Liver (tissue), 8 donors: ENCODE measurements at regions not wholly inside any gene's neighbourhood (a gene's known extent, or its start where the extent isn't known, plus 50 kb on each side); places are given as distances from the start of the nearest gene placed in this dataset.

Experiments used
- DNase-seq: peaks from one replicate; pipeline ENCODE4 v3.0.0-alpha.2; 2017; ENCODE audit warnings: low spot score
- H3K27ac ChIP-seq, 2 donors: one replicate each; pipeline ENCODE4 v1.7.0; 2013; ENCODE audit warnings: inconsistent platforms in 2 of 2, low read length in 2 of 2, control low read depth in 1 of 2, low read depth in 1 of 2, mild to moderate bottlenecking in 1 of 2
- H3K27me3 ChIP-seq, 4 donors: one replicate each; pipeline versions ENCODE4 v1.6.1 to v1.7.0; 2013; ENCODE audit warnings: low read length in 3 of 4, inconsistent platforms in 1 of 4, mild to moderate bottlenecking in 1 of 4, moderate library complexity in 1 of 4; ENCODE audit not compliant: control insufficient read depth in 4 of 4, insufficient read depth in 4 of 4
- H3K36me3 ChIP-seq, 4 donors: one replicate each; pipeline versions ENCODE4 v1.6.1 to v1.7.0; 2013; ENCODE audit warnings: low read length in 3 of 4, mild to moderate bottlenecking in 3 of 4, low read depth in 1 of 4, moderate library complexity in 1 of 4; ENCODE audit not compliant: control insufficient read depth in 4 of 4, insufficient read depth in 3 of 4
- H3K4me1 ChIP-seq, 4 donors: one replicate each; pipeline versions ENCODE4 v1.6.1 to v1.7.0; 2013; ENCODE audit warnings: low read length in 3 of 4, mild to moderate bottlenecking in 3 of 4, moderate library complexity in 1 of 4; ENCODE audit not compliant: control insufficient read depth in 4 of 4, insufficient read depth in 4 of 4
- H3K4me3 ChIP-seq, 3 donors: one replicate each; pipeline versions ENCODE4 v1.6.1 to v1.7.0; 2013; ENCODE audit warnings: low read length in 3 of 3, control low read depth in 1 of 3, low read depth in 1 of 3, mild to moderate bottlenecking in 1 of 3
- H3K9ac ChIP-seq, 2 donors: one replicate each; pipeline ENCODE4 v1.7.0; 2013; ENCODE audit warnings: low read length in 2 of 2, mild to moderate bottlenecking in 2 of 2, moderate library complexity in 2 of 2, control low read depth in 1 of 2, low read depth in 1 of 2
- H3K9me3 ChIP-seq, 4 donors: one replicate each; pipeline versions ENCODE4 v1.6.1 to v1.7.0; 2013; ENCODE audit warnings: low read length in 3 of 4; ENCODE audit not compliant: control insufficient read depth in 4 of 4
- EGR1 ChIP-seq, 2 donors: IDR thresholded peaks; 2 replicates each; pipeline ENCODE4 v1.6.1; 2016 to 2018; ENCODE audit warnings: antibody characterized with exemption in 2 of 2, low read depth in 2 of 2
- FOXA1 ChIP-seq: IDR thresholded peaks from 2 replicates; pipeline ENCODE4 v1.6.1; 2016; ENCODE audit warnings: antibody characterized with exemption
- FOXA2 ChIP-seq: IDR thresholded peaks from 2 replicates; pipeline ENCODE4 v1.6.1; 2016; ENCODE audit warnings: antibody characterized with exemption
- GABPA ChIP-seq, 2 donors: IDR thresholded peaks in 1 of 2; conservative IDR thresholded peaks in 1 of 2; 2 replicates each; pipeline ENCODE4 v1.6.1; 2016; ENCODE audit warnings: antibody characterized with exemption in 2 of 2, mild to moderate bottlenecking in 1 of 2, moderate library complexity in 1 of 2
- HNF4A ChIP-seq, 2 donors: conservative IDR thresholded peaks; 2 replicates each; pipeline ENCODE4 v1.6.1; 2016; ENCODE audit warnings: antibody characterized with exemption in 2 of 2, mild to moderate bottlenecking in 2 of 2
- HNF4G ChIP-seq: IDR thresholded peaks from 2 replicates; pipeline ENCODE4 v1.6.1; 2016; ENCODE audit warnings: antibody characterized with exemption
- JUND ChIP-seq, 2 donors: IDR thresholded peaks; 2 replicates each; pipeline ENCODE4 v1.6.1; 2016; ENCODE audit warnings: antibody characterized with exemption in 2 of 2
- NR2F2 ChIP-seq: IDR thresholded peaks from 2 replicates; pipeline ENCODE4 v1.6.1; 2016; ENCODE audit warnings: antibody characterized with exemption
- RAD21 ChIP-seq, 2 donors: IDR thresholded peaks; 2 replicates each; pipeline ENCODE4 v1.6.1; 2016; ENCODE audit warnings: antibody characterized with exemption in 2 of 2, mild to moderate bottlenecking in 2 of 2
- REST ChIP-seq: IDR thresholded peaks from 2 replicates; pipeline ENCODE4 v1.6.1; 2016; ENCODE audit warnings: antibody characterized with exemption, mild to moderate bottlenecking
- SP1 ChIP-seq: IDR thresholded peaks from 2 replicates; pipeline ENCODE4 v1.6.1; 2018; ENCODE audit warnings: antibody characterized with exemption, mild to moderate bottlenecking
- TAF1 ChIP-seq: conservative IDR thresholded peaks from 2 replicates; pipeline ENCODE4 v1.6.1; 2016; ENCODE audit warnings: antibody characterized with exemption, mild to moderate bottlenecking
- YY1 ChIP-seq: IDR thresholded peaks from 2 replicates; pipeline ENCODE4 v1.6.1; 2016; ENCODE audit warnings: antibody characterized with exemption, mild to moderate bottlenecking
- ZBTB33 ChIP-seq: IDR thresholded peaks from 2 replicates; pipeline ENCODE4 v1.6.1; 2016; ENCODE audit warnings: antibody characterized with exemption
- WGBS: extraction: QIAGEN DNeasy Blood & Tissue Kit; methylation state at CpG from one replicate; pipeline ENCODE4 v1.1.7; 2013; 5-methylcytosine and 5-hydroxymethylcytosine counted together
- TF ChIP-seq, protein P1 (sequence below): IDR thresholded peaks from 2 replicates; pipeline ENCODE4 v1.6.1; 2016; ENCODE audit warnings: antibody characterized with exemption
- TF ChIP-seq, protein P2 (sequence below): fragments of 150-350 bp; IDR thresholded peaks from 2 replicates; pipeline ENCODE4 v1.5.1; 2017; ENCODE audit warnings: improper control_type of control experiment, low read depth, low read length; ENCODE audit not compliant: missing input control
- donor health status: healthy.
- donor health status: healthy.
- donor health status: healthy.
- donor health status: healthy.
- donor health status: healthy.

- 85% methylated on average over 1 of the region's 1 CpG for WGBS
- TF ChIP-seq HNF4A (conservative IDR thresholded peaks at IDR 0.05) = no peak
- no peak for TF ChIP-seq HNF4G
- no peak for TF ChIP-seq FOXA1
- TF ChIP-seq REST = no peak
- no peak for TF ChIP-seq SP1
- no peak for TF ChIP-seq EGR1 (IDR thresholded peaks at IDR 0.05; ENCODE audit: low read depth in 2 of 2)
- TF ChIP-seq, protein P1, sequence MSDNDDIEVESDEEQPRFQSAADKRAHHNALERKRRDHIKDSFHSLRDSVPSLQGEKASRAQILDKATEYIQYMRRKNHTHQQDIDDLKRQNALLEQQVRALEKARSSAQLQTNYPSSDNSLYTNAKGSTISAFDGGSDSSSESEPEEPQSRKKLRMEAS = no peak
- TF ChIP-seq YY1 = no peak
- no peak for TF ChIP-seq JUND (IDR thresholded peaks at IDR 0.05)
- TF ChIP-seq TAF1 = no peak
- TF ChIP-seq ZBTB33 = no peak
- TF ChIP-seq RAD21 (IDR thresholded peaks at IDR 0.05) = no peak
- TF ChIP-seq FOXA2 = no peak
- TF ChIP-seq, protein P2, sequence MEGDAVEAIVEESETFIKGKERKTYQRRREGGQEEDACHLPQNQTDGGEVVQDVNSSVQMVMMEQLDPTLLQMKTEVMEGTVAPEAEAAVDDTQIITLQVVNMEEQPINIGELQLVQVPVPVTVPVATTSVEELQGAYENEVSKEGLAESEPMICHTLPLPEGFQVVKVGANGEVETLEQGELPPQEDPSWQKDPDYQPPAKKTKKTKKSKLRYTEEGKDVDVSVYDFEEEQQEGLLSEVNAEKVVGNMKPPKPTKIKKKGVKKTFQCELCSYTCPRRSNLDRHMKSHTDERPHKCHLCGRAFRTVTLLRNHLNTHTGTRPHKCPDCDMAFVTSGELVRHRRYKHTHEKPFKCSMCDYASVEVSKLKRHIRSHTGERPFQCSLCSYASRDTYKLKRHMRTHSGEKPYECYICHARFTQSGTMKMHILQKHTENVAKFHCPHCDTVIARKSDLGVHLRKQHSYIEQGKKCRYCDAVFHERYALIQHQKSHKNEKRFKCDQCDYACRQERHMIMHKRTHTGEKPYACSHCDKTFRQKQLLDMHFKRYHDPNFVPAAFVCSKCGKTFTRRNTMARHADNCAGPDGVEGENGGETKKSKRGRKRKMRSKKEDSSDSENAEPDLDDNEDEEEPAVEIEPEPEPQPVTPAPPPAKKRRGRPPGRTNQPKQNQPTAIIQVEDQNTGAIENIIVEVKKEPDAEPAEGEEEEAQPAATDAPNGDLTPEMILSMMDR = no peak
- TF ChIP-seq GABPA (IDR thresholded peaks at IDR 0.05 in 1 of 2, conservative IDR thresholded peaks at IDR 0.05 in 1 of 2) = no peak
- no peak for TF ChIP-seq NR2F2
- DNase-seq = no peak
Measured at GRCh38 chr2:144833075-144833637, 313.2 kb upstream of the ZEB2 start.

DNA sequence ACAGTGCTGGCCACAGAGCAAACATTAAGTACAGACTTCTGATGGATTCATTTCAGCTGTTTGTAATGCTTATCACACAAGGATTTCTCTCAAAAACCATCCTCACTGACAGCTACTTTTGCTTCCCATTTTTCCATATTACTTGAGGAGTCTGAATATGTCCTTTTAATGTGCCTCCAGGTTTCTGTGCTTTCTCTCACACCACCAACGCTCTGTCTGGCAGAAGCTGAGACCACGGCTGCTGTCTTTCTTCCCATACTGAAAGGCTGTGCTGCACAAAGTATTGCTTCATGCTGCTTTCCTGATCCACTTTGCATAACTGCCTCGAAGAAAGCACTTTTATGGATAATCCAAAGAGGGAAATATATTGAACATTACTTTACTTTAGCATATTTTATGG is 312.1 kb upstream of the ZEB2 start:
- H3K9ac ChIP-seq = no peak overlapping the region
- H3K36me3 ChIP-seq = no peaks in the 10 kb centered on the region
- H3K27me3 ChIP-seq = no peaks in the 10 kb centered on the region
- H3K4me3 ChIP-seq = no peak overlapping the region
- DNase-seq = no peak
- no peak overlapping the region for H3K27ac ChIP-seq
- TF ChIP-seq RAD21 (IDR thresholded peaks at IDR 0.05) (no peak), SP1 (no peak), HNF4A (conservative IDR thresholded peaks at IDR 0.05) (no peak), EGR1 (IDR thresholded peaks at IDR 0.05; ENCODE audit: low read depth in 2 of 2) (no peak), NR2F2 (no peak), ZBTB33 (no peak), HNF4G (no peak), FOXA2 (no peak), TAF1 (no peak), YY1 (no peak), FOXA1 (no peak)
- TF ChIP-seq, protein P1 = no peak
- H3K4me1 ChIP-seq = no peaks in the 10 kb centered on the region
- no peaks in the 10 kb centered on the region for H3K9me3 ChIP-seq
- 73% methylated on average over 3 of the region's 3 CpGs for WGBS

More at GRCh38 chr2:144833075-144833637, 313.2 kb upstream of the ZEB2 start:
- H3K27me3 ChIP-seq = no peaks in the 10 kb centered on the region
- no peak overlapping the region for H3K4me3 ChIP-seq
- no peaks in the 10 kb centered on the region for H3K4me1 ChIP-seq
- H3K9me3 ChIP-seq = no peaks in the 10 kb centered on the region
- no peak overlapping the region for H3K9ac ChIP-seq
- no peaks in the 10 kb centered on the region for H3K36me3 ChIP-seq
- no peak overlapping the region for H3K27ac ChIP-seq
